ENCODE measurements at regions not wholly inside any gene's neighbourhood (a gene's known extent, or its start where the extent isn't known, plus 50 kb on each side); places are given as distances from the start of the nearest gene placed in this dataset.

DNA sequence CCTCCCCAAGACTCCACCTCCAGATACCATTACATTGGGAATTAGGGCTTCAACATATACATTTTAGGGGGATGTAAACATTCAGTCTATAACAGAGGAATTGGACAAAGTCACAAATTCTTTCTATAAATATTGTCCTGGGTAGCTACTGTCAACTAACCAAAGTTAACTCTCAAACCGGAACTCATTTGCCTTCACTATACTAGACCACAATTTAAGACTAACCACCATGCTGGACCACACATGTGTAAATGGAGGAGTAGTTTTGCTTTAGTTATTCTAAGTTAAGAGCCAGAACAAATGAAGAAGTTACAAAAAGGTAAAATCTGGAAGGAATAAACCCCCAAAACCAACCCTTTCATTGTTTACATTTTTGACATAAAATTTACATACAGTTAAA lies 222.8 kb downstream of the NDFIP2 start:
- no peak overlapping the region for H3K27ac ChIP-seq (ENCODE audit: low read depth, low read length)
- H3K9me3 ChIP-seq (ENCODE audit: control insufficient read depth, insufficient read depth, low read length), result no peaks in the 10 kb centered on the region
- H3K4me3 ChIP-seq (ENCODE audit: low read depth, low read length), result no peak overlapping the region
- ChIA-PET POLR2A (no interaction called here), CTCF (interaction anchor here (2.4 kb wide), 1 partner anchor 24 kb away, joined by 8 read pairs; no protein-coding TSS in a partner anchor)
- H3K27me3 ChIP-seq (ENCODE audit: control insufficient read depth, insufficient read depth, low read length), result no peaks in the 10 kb centered on the region
- TF ChIP-seq, protein P1, sequence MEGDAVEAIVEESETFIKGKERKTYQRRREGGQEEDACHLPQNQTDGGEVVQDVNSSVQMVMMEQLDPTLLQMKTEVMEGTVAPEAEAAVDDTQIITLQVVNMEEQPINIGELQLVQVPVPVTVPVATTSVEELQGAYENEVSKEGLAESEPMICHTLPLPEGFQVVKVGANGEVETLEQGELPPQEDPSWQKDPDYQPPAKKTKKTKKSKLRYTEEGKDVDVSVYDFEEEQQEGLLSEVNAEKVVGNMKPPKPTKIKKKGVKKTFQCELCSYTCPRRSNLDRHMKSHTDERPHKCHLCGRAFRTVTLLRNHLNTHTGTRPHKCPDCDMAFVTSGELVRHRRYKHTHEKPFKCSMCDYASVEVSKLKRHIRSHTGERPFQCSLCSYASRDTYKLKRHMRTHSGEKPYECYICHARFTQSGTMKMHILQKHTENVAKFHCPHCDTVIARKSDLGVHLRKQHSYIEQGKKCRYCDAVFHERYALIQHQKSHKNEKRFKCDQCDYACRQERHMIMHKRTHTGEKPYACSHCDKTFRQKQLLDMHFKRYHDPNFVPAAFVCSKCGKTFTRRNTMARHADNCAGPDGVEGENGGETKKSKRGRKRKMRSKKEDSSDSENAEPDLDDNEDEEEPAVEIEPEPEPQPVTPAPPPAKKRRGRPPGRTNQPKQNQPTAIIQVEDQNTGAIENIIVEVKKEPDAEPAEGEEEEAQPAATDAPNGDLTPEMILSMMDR (IDR thresholded peaks at IDR 0.05; ENCODE audit: low read depth, low read length), result no peak
- no peak for DNase-seq (ENCODE audit: low read depth, low spot score)

DNA sequence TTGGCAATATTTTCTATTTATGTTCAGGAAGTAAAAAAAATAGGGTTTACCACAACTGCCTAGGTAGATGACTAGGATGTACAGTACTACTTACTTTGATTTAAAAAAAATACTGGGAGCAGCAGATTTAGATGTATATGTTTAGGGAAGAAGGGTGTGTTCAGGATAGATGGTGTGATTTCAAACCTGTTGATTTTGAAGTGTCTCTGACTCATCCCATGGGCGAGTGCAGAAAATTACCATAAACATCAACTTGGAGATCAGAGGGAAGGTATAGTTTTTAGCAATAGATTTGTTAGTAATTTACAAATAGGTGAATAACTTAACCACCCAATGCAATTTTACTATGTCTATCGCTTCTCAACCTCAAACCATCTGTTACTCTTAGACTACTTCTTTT lies 214.8 kb downstream of the NDFIP2 start:
- no peak for DNase-seq (ENCODE audit: low read depth, low spot score)
- Histone ChIP-seq H3K27me3 (ENCODE audit: control insufficient read depth, insufficient read depth, low read length) (no peaks in the 10 kb centered on the region), H3K9me3 (ENCODE audit: control insufficient read depth, insufficient read depth, low read length) (no peaks in the 10 kb centered on the region), H3K4me3 (ENCODE audit: low read depth, low read length) (no peak overlapping the region), H3K27ac (ENCODE audit: low read depth, low read length) (no peak overlapping the region)
- TF ChIP-seq, protein P1 (IDR thresholded peaks at IDR 0.05; ENCODE audit: low read depth, low read length), result no peak
- CTCF ChIA-PET, result interaction anchor here (1.2 kb wide), 1 partner anchor 17 kb away, joined by 3 read pairs; no protein-coding TSS in a partner anchor
- POLR2A ChIA-PET, result no interaction called here

DNA sequence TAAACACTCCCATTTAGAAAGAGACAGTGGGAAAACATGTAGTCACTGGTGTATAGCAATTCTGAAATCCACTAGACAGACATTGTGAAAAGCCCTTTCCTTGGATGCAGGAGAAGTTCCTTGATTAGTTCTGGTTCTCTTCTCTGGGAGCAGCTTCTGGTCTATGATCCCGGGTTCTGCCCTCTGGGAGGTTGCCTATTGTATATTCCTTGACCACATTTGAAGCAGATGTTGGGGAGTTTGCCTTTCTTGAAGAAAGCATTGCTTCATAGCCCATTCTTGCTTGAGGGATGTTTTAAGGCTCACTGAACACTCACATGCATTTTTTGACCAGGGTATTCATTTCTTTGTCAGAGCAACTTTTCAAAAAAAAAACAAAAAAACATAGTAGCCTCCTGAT lies 211.9 kb downstream of the NDFIP2 start:
- no peaks in the 10 kb centered on the region for H3K27me3 ChIP-seq (ENCODE audit: control insufficient read depth, insufficient read depth, low read length)
- no peaks in the 10 kb centered on the region for H3K9me3 ChIP-seq (ENCODE audit: control insufficient read depth, insufficient read depth, low read length)
- DNase-seq (ENCODE audit: low read depth, low spot score), result no peak
- POLR2A ChIA-PET, result no interaction called here
- TF ChIP-seq, protein P1 (IDR thresholded peaks at IDR 0.05; ENCODE audit: low read depth, low read length), result no peak
- no peak overlapping the region for H3K27ac ChIP-seq (ENCODE audit: low read depth, low read length)
- no peak overlapping the region for H3K4me3 ChIP-seq (ENCODE audit: low read depth, low read length)
- CTCF ChIA-PET, result interaction anchor here (1.4 to 1.7 kb wide), 2 partner anchors 14 to 651 kb away, joined by 5 read pairs; no protein-coding TSS in a partner anchor

DNA sequence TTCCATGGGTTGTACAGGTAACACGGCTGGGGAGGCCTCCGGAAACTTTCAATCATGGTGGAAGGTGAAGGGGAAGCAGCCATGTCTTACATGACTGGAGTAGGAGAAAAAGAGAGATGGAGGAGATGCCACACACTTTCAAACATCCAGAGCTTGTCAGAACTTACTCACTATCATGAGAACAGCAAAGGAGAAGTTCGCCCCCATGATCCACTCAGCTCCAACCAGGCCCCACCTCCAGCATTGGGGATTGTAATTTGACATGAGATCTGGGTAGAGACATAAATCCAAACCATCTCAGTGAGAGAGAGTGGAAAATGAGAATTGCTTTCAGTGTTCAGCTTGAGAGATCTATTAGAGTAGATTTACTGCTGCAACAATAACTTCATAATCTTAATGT lies 210.9 kb downstream of the NDFIP2 start:
- DNase-seq (ENCODE audit: low read depth, low spot score), result no peak
- Histone ChIP-seq H3K27me3 (ENCODE audit: control insufficient read depth, insufficient read depth, low read length) (no peaks in the 10 kb centered on the region), H3K9me3 (ENCODE audit: control insufficient read depth, insufficient read depth, low read length) (no peaks in the 10 kb centered on the region), H3K4me3 (ENCODE audit: low read depth, low read length) (no peak overlapping the region), H3K27ac (ENCODE audit: low read depth, low read length) (no peak overlapping the region)
- POLR2A ChIA-PET, result no interaction called here
- TF ChIP-seq, protein P1 (IDR thresholded peaks at IDR 0.05; ENCODE audit: low read depth, low read length), result no peak
- CTCF ChIA-PET, result no interaction called here

DNA sequence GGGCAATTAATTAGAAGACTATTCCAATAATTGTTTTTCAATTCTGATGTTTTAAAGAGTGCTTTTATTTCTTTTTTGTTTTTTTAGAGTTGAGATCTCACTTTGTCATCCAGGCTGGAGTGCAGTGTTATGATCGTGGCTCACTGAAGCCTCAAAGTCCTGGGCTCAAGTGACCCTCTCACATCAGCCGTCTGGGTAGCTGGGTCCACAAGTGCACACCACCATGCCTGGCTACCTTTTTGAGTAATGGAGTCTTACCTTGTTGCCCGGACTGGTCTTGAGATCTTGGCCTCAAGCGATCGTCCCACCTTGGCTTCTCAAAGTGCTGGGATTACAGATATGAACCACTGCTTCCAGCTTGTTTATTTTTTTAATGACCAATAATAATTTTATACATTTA lies 207.8 kb downstream of the NDFIP2 start:
- TF ChIP-seq, protein P1 (IDR thresholded peaks at IDR 0.05; ENCODE audit: low read depth, low read length), result no peak
- Histone ChIP-seq H3K27ac (ENCODE audit: low read depth, low read length) (no peak overlapping the region), H3K4me3 (ENCODE audit: low read depth, low read length) (no peak overlapping the region), H3K9me3 (ENCODE audit: control insufficient read depth, insufficient read depth, low read length) (no peaks in the 10 kb centered on the region), H3K27me3 (ENCODE audit: control insufficient read depth, insufficient read depth, low read length) (no peaks in the 10 kb centered on the region)
- DNase-seq (ENCODE audit: low read depth, low spot score), result no peak
- POLR2A ChIA-PET, result no interaction called here
- CTCF ChIA-PET, result interaction anchor here (1.0 kb wide), 1 partner anchor 10 kb away, joined by 3 read pairs; no protein-coding TSS in a partner anchor

Measured in AG04450 (cell line).